Fibroblast of villous mesenchyme (primary cell): ENCODE measurements at regions not wholly inside any gene's neighbourhood (a gene's known extent, or its start where the extent isn't known, plus 50 kb on each side); places are given as distances from the start of the nearest gene placed in this dataset.

Source experiments
- DNase-seq: peaks from one replicate; pipeline ENCODE4 v3.0.0-alpha.2; 2010; ENCODE audit warnings: low read depth
- H3K4me3 ChIP-seq: 2 replicates; pipeline ENCODE4 v1.5.1; 2011; ENCODE audit warnings: low read depth, mild to moderate bottlenecking, low read length
- CTCF ChIP-seq: IDR thresholded peaks from 2 replicates; pipeline ENCODE4 v1.5.1; 2012; ENCODE audit warnings: low read depth, mild to moderate bottlenecking, low read length; ENCODE audit not compliant: insufficient read depth

DNA sequence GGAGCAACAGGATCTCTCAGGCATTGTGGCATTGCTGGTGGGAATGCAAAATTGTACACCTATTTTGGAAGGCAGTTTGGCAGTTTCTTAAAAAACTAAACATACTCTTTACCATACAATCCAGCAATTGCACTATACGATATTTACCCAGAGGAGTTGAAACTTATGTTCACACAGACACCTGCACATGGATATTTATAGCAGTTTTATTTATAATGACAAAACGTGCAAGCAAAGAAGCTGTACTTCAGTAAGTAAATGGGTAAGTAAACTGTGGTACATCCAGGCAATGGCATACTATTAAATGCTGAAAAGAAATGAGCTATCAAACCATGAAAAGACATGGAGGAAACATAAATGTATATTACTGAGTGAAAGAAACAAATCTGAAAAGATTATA is 71.6 kb upstream of the UBAC2 start:
- TF ChIP-seq CTCF: no peak
- no peak for DNase-seq
- no peak overlapping the region for H3K4me3 ChIP-seq

GRCh38 chr13:99129951-99130350 is 70.7 kb upstream of the UBAC2 start:
- no peak for TF ChIP-seq CTCF
- H3K4me3 ChIP-seq: no peak overlapping the region
- DNase-seq: no peak

GRCh38 chr13:99131410-99131809 is 69.2 kb upstream of the UBAC2 start:
- no peak for TF ChIP-seq CTCF
- no peak overlapping the region for H3K4me3 ChIP-seq
- no peak for DNase-seq

DNA sequence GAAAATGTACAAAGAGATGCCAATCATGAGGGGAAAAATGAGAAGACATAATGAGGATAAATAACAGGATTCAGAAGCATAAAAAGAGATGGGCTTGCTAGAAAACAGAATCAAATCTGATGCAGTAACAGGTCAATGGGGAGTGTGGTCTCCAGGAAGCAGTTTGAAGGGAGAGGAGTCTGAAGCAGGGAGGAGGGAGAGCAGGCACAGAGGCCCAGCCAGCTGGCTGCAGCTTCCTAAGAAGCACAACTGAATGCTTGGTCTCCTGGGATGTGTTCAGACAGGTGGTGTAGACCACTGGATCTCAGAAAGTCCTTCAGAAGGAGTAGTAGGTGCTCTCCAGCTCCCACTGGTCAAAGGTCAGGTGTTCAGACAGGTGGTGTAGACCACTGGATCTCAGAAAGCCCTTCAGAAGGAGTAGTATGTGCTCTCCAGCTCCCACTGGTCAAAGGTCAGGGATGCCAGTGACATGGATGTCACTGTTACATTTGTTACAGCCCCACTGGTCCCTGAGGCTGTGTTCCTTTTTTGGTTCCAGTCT is 68.3 kb upstream of the UBAC2 start:
- no peak for DNase-seq
- TF ChIP-seq CTCF: no peak
- H3K4me3 ChIP-seq: no peak overlapping the region

GRCh38 chr13:99133230-99133629 is 67.4 kb upstream of the UBAC2 start:
- TF ChIP-seq CTCF: no peak
- H3K4me3 ChIP-seq: no peak overlapping the region
- no peak for DNase-seq

- no peak for DNase-seq
- TF ChIP-seq CTCF: no peak
- H3K4me3 ChIP-seq: no peak overlapping the region
These were observed 66.8 kb upstream of the UBAC2 start for GRCh38 chr13:99133848-99134247.

GRCh38 chr13:99135591-99135990 is 65.1 kb upstream of the UBAC2 start:
- peak; percentile 28 for DNase-seq
- H3K4me3 ChIP-seq: no peak overlapping the region
- TF ChIP-seq CTCF: no peak
